Urinary bladder (tissue), 3 donors: ENCODE measurements at regions not wholly inside any gene's neighbourhood (a gene's known extent, or its start where the extent isn't known, plus 50 kb on each side); places are given as distances from the start of the nearest gene placed in this dataset.

Experiments used
- DNase-seq: peaks from one replicate; pipeline ENCODE4 v3.0.0-alpha.2; 2015; ENCODE audit errors: extremely low spot score
- H3K27ac ChIP-seq: one replicate; pipeline ENCODE4 v1.5.1; 2013; ENCODE audit warnings: low read depth, mild to moderate bottlenecking, moderate library complexity
- H3K36me3 ChIP-seq: one replicate; pipeline ENCODE4 v1.6.1; 2013; ENCODE audit warnings: mild to moderate bottlenecking, moderate library complexity; ENCODE audit not compliant: insufficient read depth
- H3K4me1 ChIP-seq: one replicate; pipeline ENCODE4 v1.6.1; 2013; ENCODE audit warnings: mild to moderate bottlenecking, moderate library complexity; ENCODE audit not compliant: insufficient read depth
- H3K4me3 ChIP-seq: one replicate; pipeline ENCODE4 v1.5.1; 2013; ENCODE audit warnings: low read depth, low read length
- WGBS: extraction: QIAGEN DNeasy Blood & Tissue Kit; methylation state at CpG from one replicate; pipeline ENCODE4 v1.1.7; 2013; 5-methylcytosine and 5-hydroxymethylcytosine counted together
- donor health status: healthy with polysubstance abuse.
- donor health status: healthy.

DNA sequence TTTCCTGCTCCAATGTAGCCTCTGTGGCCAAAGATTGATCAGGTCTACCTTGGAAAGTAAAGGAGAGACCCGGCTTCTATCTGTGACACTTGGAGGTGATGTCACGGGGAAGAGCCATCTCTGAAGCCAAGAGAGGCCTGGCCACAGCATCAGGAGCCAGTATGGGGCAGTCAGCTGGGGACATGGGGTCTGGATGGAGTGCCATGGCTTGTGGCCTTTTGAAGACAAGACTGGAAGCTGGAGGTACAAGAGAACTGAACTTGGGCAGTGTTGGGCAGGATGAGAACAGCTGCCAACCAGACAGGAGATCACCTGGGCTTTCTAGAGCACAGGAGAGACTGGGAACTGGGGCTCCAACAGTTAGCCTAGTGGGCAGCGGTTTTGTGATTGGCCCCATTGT is 190.7 kb downstream of the TENT4A start:
- 44% methylated on average over 3 of the region's 3 CpGs for WGBS
- Histone ChIP-seq H3K36me3 (no peaks in the 10 kb centered on the region), H3K27ac (no peak overlapping the region), H3K4me3 (no peak overlapping the region), H3K4me1 (no peaks in the 10 kb centered on the region)
- DNase-seq: no peak

DNA sequence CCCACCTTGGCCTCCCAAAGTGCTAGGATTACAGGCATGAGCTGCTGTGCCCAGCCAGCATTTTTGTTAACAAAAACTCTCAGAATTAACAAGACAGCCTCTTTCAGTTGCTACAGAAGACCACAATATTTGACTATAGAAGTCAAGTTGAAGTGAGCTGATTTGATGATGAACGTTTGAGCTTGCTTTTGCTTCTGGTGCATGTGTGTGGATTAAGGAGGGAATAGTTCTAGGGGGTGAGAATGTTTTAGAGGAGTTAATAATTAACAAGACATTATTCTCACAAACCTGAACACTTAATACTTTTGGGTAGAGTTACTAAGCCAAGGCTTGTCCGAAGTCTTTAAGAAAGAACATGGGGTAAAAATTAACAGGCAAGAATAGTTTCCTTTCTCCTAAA is 191.6 kb downstream of the TENT4A start:
- 78% methylated on average over 2 of the region's 2 CpGs for WGBS
- no peak for DNase-seq
- H3K4me1 ChIP-seq: no peaks in the 10 kb centered on the region
- no peak overlapping the region for H3K4me3 ChIP-seq
- H3K36me3 ChIP-seq: no peaks in the 10 kb centered on the region
- H3K27ac ChIP-seq: no peak overlapping the region

DNA sequence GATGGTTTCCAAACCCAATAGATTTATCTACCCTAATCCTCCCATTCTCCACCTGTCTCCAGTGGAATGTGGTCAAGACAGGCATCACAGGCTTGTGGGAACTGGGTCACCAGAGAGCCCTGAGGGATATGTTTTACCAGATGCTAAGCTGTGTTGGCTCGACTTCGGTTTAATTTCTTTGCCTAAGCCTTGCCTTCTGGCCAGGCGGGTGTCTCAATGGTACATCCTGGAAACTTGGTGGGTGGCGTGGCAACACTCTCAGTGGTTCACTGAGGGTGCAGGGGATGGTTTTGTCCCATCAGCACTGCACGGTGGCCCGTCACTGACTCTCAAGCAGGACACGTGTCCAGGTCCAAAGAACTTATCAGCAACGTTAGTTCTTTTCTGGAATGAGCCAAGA is 192.2 kb downstream of the TENT4A start:
- no peak for DNase-seq
- Histone ChIP-seq H3K27ac (no peak overlapping the region), H3K36me3 (no peaks in the 10 kb centered on the region), H3K4me3 (no peak overlapping the region), H3K4me1 (no peaks in the 10 kb centered on the region)
- whole genome bisulfite sequencing: 78% methylated on average over 8 of the region's 8 CpGs

- Histone ChIP-seq H3K4me3 (no peak overlapping the region), H3K36me3 (no peaks in the 10 kb centered on the region), H3K27ac (no peak overlapping the region), H3K4me1 (no peaks in the 10 kb centered on the region)
- DNase-seq: no peak
- whole genome bisulfite sequencing: 78% methylated on average over 5 of the region's 5 CpGs
These were observed 192.7 kb downstream of the TENT4A start for GRCh38 chr5:6905883-6906282.

DNA sequence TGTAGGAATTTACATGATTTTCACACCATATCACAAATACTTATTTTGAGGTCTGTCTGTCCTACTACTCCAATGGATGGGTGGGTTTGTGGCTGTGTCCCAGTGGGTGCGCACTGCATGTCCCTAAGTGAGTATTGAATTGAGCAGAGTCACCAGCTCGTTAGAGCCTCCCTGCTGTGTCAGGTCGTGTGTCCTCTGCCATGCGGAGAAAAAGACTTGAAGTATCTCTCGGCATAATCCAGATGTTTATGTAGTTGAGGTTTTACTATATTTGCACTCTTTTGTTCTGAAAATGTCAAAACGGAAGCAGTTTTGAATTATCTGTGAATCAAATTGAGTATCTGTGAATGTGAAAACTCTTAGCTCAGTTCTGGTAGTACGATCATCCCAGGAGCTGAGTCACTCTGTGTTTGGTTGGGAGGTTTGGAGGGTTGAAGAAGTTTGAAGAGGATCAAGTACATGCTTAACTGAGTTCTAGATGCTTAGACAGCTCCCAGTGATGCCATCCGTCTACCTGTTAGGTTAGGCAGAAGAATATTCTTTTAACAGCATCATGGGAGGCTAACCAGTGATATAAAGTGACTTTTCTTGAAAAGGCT is 194.2 kb downstream of the TENT4A start:
- DNase-seq: no peak
- H3K36me3 ChIP-seq: no peaks in the 10 kb centered on the region
- H3K27ac ChIP-seq: no peak overlapping the region
- H3K4me3 ChIP-seq: no peak overlapping the region
- 67% methylated on average over 8 of the region's 8 CpGs for WGBS
- no peaks in the 10 kb centered on the region for H3K4me1 ChIP-seq

GRCh38 chr5:6909901-6910300 is 196.7 kb downstream of the TENT4A start:
- Histone ChIP-seq H3K4me1 (no peaks in the 10 kb centered on the region), H3K36me3 (no peaks in the 10 kb centered on the region), H3K27ac (no peak overlapping the region), H3K4me3 (no peak overlapping the region)
- DNase-seq: no peak
- 55% methylated on average over 4 of the region's 4 CpGs for WGBS

DNA sequence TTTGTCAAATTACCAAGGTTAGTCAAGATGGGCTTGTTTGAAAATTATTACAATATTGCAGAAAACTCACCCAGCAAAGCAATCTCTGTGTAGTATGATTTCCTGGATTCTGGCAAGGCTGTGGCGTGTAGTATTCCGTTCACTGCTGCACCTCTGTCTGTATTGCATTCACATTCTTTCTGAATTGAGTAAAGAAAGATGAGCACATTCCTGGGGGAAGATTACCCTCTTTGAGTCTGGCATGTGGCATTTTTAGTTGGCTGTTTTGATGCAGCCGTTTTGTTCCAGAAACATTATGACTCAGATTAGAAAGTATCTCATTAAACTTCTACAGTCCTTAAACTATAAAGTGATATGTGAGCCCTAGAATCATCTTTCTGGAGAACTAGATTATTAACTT is 197.7 kb downstream of the TENT4A start:
- H3K4me1 ChIP-seq: no peaks in the 10 kb centered on the region
- H3K4me3 ChIP-seq: no peak overlapping the region
- no peaks in the 10 kb centered on the region for H3K36me3 ChIP-seq
- no peak for DNase-seq
- H3K27ac ChIP-seq: no peak overlapping the region
- WGBS: 67% methylated on average over 3 of the region's 3 CpGs

GRCh38 chr5:6914347-6914746 is 201.1 kb downstream of the TENT4A start:
- WGBS: 89% methylated on average over 2 of the region's 2 CpGs
- Histone ChIP-seq H3K4me1 (no peaks in the 10 kb centered on the region), H3K27ac (no peak overlapping the region), H3K36me3 (no peaks in the 10 kb centered on the region), H3K4me3 (no peak overlapping the region)
- no peak for DNase-seq

DNA sequence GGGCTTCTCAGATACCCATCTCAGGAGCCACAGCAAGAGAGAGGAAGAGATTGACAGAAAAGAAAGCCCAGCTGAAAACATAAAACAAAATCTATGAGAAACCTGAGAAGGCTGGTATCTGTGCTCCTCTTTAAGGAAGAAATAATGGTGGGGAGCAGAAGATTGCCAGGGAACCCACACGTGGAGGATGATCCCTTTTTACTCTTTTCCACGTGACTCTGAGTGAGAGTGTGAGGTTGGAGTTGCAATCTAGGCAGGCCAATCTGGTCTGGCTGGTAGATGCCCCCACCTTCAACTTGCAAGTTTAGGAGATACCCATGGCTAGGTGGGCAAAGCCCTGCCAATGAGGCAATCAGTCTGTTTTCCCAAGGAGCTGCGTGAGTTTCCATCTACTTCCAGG is 202.3 kb downstream of the TENT4A start:
- Histone ChIP-seq H3K4me3 (no peak overlapping the region), H3K27ac (no peak overlapping the region), H3K36me3 (no peaks in the 10 kb centered on the region), H3K4me1 (no peaks in the 10 kb centered on the region)
- DNase-seq: no peak
- 69% methylated on average over 3 of the region's 3 CpGs for WGBS

DNA sequence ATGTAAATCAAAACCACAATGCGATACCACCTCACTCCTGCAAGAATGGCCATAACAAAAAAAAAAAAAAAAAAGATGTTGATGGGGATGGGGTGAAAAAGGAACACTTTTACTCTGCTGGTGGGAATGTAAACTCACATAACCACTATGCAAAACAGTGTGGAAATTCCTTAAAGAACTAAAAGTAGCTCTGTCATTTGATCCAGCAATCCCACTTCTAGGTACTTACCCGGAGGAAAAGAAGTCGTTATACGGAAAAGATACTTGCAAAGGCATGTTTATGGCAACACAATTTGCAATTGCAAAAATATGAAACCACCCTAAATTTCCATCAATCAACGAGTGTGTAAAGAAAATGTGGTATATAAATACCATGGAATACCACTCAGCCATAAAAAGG is 205.0 kb downstream of the TENT4A start:
- 90% methylated on average over 5 of the region's 5 CpGs for WGBS

DNA sequence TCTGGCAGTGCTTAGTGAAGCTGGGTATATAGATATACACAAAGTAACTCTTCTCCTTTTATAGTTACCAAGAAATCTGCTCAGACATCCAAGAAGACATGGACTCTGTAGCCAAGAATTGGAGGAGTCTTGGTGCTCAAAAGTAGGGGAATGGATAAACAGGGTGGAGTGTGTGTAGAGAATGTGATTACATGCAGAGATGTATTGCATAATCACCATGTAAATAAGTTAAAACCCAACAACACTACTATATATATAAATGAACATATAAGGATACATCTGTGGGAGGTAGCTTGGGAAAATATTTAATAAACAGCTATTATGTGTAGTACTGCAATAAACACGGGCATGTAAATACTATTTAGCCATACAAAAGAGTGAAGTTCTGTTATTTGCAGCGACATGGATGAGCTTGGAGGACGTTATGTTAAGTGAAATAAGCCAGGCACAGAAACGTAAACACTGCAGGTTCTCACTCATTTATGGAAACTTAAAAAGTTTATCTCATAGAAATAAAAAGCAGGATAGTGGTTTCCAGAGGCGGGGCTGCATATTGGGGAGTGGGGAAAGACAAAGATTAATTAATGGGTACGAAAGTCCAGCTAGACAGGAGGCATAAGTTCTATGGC is 207.5 kb downstream of the TENT4A start:
- no peak for DNase-seq
- H3K4me3 ChIP-seq: no peak overlapping the region
- WGBS: 65% methylated on average over 6 of the region's 6 CpGs
- no peaks in the 10 kb centered on the region for H3K4me1 ChIP-seq
- no peak overlapping the region for H3K27ac ChIP-seq
- no peaks in the 10 kb centered on the region for H3K36me3 ChIP-seq

More for the DNA sequence above, 205.0 kb downstream of the TENT4A start:
- Histone ChIP-seq H3K4me1 (no peaks in the 10 kb centered on the region), H3K36me3 (no peaks in the 10 kb centered on the region), H3K4me3 (no peak overlapping the region), H3K27ac (no peak overlapping the region)
- no peak for DNase-seq

DNA sequence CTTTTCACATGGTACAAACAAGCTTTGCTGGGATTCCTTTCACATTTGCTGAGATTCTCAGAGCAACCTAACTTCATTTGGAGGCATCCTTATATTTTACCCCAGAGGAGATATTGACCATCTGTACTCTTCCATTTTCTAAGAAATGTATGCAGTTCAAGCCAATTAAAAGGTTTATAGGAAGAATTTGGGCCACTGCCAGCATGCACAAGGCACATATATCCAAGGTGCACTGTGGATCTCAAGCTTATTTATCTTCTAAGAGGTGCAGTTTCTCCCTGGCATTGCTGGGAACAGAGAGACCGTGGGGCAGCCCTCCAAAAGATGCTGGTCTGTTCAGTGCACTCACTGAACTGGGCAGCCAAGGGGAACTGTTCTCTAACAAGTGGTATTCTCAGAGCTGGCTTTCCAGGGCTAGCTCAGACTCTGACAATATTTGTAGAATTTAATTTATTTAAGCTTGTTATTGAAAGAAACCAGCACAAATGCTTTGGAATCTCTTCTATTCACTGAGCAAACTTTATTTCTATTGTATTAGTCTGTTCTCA is 213.3 kb downstream of the TENT4A start:
- H3K36me3 ChIP-seq: no peaks in the 10 kb centered on the region
- no peak overlapping the region for H3K27ac ChIP-seq
- DNase-seq: no peak
- 35% methylated on average over 1 of the region's 1 CpG for WGBS
- H3K4me3 ChIP-seq: no peak overlapping the region
- H3K4me1 ChIP-seq: no peaks in the 10 kb centered on the region

GRCh38 chr5:6936031-6936430 is 222.8 kb downstream of the TENT4A start:
- WGBS: 27% methylated on average over 1 of the region's 1 CpG
- no peaks in the 10 kb centered on the region for H3K36me3 ChIP-seq
- DNase-seq: no peak
- no peak overlapping the region for H3K27ac ChIP-seq
- no peak overlapping the region for H3K4me3 ChIP-seq
- H3K4me1 ChIP-seq: no peaks in the 10 kb centered on the region

- 51% methylated on average over 3 of the region's 3 CpGs for WGBS
- H3K4me1 ChIP-seq: no peaks in the 10 kb centered on the region
- no peak overlapping the region for H3K27ac ChIP-seq
- no peaks in the 10 kb centered on the region for H3K36me3 ChIP-seq
- no peak for DNase-seq
- H3K4me3 ChIP-seq: no peak overlapping the region
These were observed 224.4 kb downstream of the TENT4A start for GRCh38 chr5:6937677-6938076.
